ENCODE measurements at regions not wholly inside any gene's neighbourhood (a gene's known extent, or its start where the extent isn't known, plus 50 kb on each side); places are given as distances from the start of the nearest gene placed in this dataset.

- Histone ChIP-seq H3K9me3 (ENCODE audit: control insufficient read depth, insufficient read depth, low read length) (peaks cover 9% of the 10 kb centered on the region), H2BK120ac (ENCODE audit: low read depth, low read length) (no peak overlapping the region), H2BK20ac (ENCODE audit: low read depth, low read length) (no peak overlapping the region), H4K91ac (ENCODE audit: insufficient read depth, low read depth, low read length) (no peak overlapping the region), H4K20me1 (ENCODE audit: insufficient read depth, low read length) (no peaks in the 10 kb centered on the region), H3K4me2 (ENCODE audit: low read depth, low read length) (no peak overlapping the region), H3K14ac (replicated peaks; ENCODE audit: low read depth, low read length) (no peak overlapping the region), H3K4me3 (ENCODE audit: insufficient read depth, low read depth, low read length) (no peak overlapping the region), H2BK15ac (ENCODE audit: low read depth, low read length) (no peak overlapping the region), H3K56ac (ENCODE audit: extremely low read depth, insufficient read depth, low read length) (no peak overlapping the region), H3K27ac (ENCODE audit: insufficient read depth, low read length) (no peak overlapping the region), H3K9ac (ENCODE audit: low read depth, low read length) (no peak overlapping the region), H3K9me1 (ENCODE audit: insufficient read depth, low read length) (no peaks in the 10 kb centered on the region), H2AK5ac (ENCODE audit: low read depth, low read length) (no peak overlapping the region), H3K4me1 (ENCODE audit: control insufficient read depth, insufficient read depth, low read length) (no peaks in the 10 kb centered on the region), H4K5ac (ENCODE audit: low read depth, low read length) (no peak overlapping the region), H4K8ac (ENCODE audit: low read depth in 2 of 2, low read length in 2 of 2) (no peak overlapping the region), H3K4ac (ENCODE audit: low read depth, low read length) (no peak overlapping the region), H3K79me1 (ENCODE audit: low read depth in 1 of 2, low read length in 2 of 2) (no peaks in the 10 kb centered on the region), H3K18ac (ENCODE audit: low read depth, low read length) (no peak overlapping the region), H2AK9ac (replicated peaks; ENCODE audit: low read depth, low read length, poor library complexity) (no peak overlapping the region), H3K27me3 (ENCODE audit: control insufficient read depth, insufficient read depth, low read length) (no peaks in the 10 kb centered on the region), H3K23ac (ENCODE audit: low read depth, low read length) (no peak overlapping the region), H2BK5ac (ENCODE audit: low read depth, low read length, poor library complexity, severe bottlenecking) (no peak overlapping the region), H2AFZ (replicated peaks; ENCODE audit: low read length, poor library complexity) (no peak overlapping the region), H3K36me3 (ENCODE audit: control insufficient read depth, insufficient read depth, low read length) (no peaks in the 10 kb centered on the region)
- ChIA-PET CTCF (interaction anchor here (0.6 kb wide), 1 partner anchor 19 kb away, joined by 5 read pairs; no protein-coding TSS in a partner anchor), POLR2A (ENCODE audit: unreplicated experiment) (no interaction called here)
- intact Hi-C loops (cut with micrococcal nuclease) = no loop called here
- no CpG with 5 or more reads among the region's 1 CpG for WGBS, 2 experiments (ENCODE audit: extremely low coverage in 2 of 2, insufficient read length in 1 of 2)
- DNase-seq (no peak), ATAC-seq (ENCODE audit: low read depth) (no peak)
- in situ Hi-C loops (cut with MboI; ENCODE audit: low sequenced_read_pairs) = no loop called here
- dilution Hi-C loops (cut with HindIII; ENCODE audit: low sequenced_read_pairs, unreplicated experiment) = no loop called here
- BruUV-seq (replicated peaks) = no TSS peak
- no peak for TF ChIP-seq USF2 (IDR thresholded peaks at IDR 0.05; ENCODE audit: low read depth, low read length)
- no peak for TF ChIP-seq RAD21 (IDR thresholded peaks at IDR 0.05; ENCODE audit: low read length)
- TF ChIP-seq FOS (IDR thresholded peaks at IDR 0.05; ENCODE audit: low read depth, low read length) = no peak
- TF ChIP-seq SMC3 (IDR thresholded peaks at IDR 0.05; ENCODE audit: low read depth, low read length) = no peak
- TF ChIP-seq POLR2A (IDR thresholded peaks at IDR 0.05; ENCODE audit: low read depth, low read length) = no peak
- TF ChIP-seq CTCF (conservative IDR thresholded peaks at IDR 0.05; ENCODE audit: low read depth, low read length) = no peak
- TF ChIP-seq MAZ (IDR thresholded peaks at IDR 0.05; ENCODE audit: borderline replicate concordance, low read depth, low read length) = no peak
- no peak for TF ChIP-seq BHLHE40 (IDR thresholded peaks at IDR 0.05; ENCODE audit: low read depth, low read length)
- TF ChIP-seq ELK1 (IDR thresholded peaks at IDR 0.05; ENCODE audit: borderline replicate concordance, low read depth, low read length) = no peak
- no peak for TF ChIP-seq MXI1 (IDR thresholded peaks at IDR 0.05; ENCODE audit: borderline replicate concordance, low read depth, low read length)
These were observed 292.4 kb downstream of the GATA3 start for GRCh38 chr10:8346861-8347260.

All from IMR-90 (cell line).